ENCODE measurements at regions not wholly inside any gene's neighbourhood (a gene's known extent, or its start where the extent isn't known, plus 50 kb on each side); places are given as distances from the start of the nearest gene placed in this dataset.

- DNase-seq (no peak), ATAC-seq (ENCODE audit: low FRiP score in 2 of 2) (no peak)
- no peak overlapping the region for H3K4me3 ChIP-seq
- H3K9me3 ChIP-seq: no peaks in the 10 kb centered on the region
- TF ChIP-seq POLR2AphosphoS5 (IDR thresholded peaks at IDR 0.05): no peak
- no peak for TF ChIP-seq POLR2A (IDR thresholded peaks at IDR 0.05)
- no peak for TF ChIP-seq CTCF (IDR thresholded peaks at IDR 0.05)
- no peak for TF ChIP-seq EP300 (IDR thresholded peaks at IDR 0.05)
- no peaks in the 10 kb centered on the region for H3K36me3 ChIP-seq
- H3K4me1 ChIP-seq: no peaks in the 10 kb centered on the region
- no peaks in the 10 kb centered on the region for H3K27me3 ChIP-seq
- H3K27ac ChIP-seq: no peak overlapping the region
- 75 to 84% methylated on average over 1 of the region's 1 CpG for WGBS, 2 donors
Observed at GRCh38 chr3:30945291-30945690, 50.8 kb upstream of the GADL1 start.

GRCh38 chr3:30948426-30948825 is 54.0 kb upstream of the GADL1 start:
- no peaks in the 10 kb centered on the region for H3K4me1 ChIP-seq
- 48 to 82% methylated on average over 1 of the region's 1 CpG for WGBS, 2 donors
- no peak overlapping the region for H3K27ac ChIP-seq
- DNase-seq: no peak
- TF ChIP-seq POLR2A (IDR thresholded peaks at IDR 0.05): no peak
- TF ChIP-seq CTCF (IDR thresholded peaks at IDR 0.05): no peak
- TF ChIP-seq EP300 (IDR thresholded peaks at IDR 0.05): no peak
- TF ChIP-seq POLR2AphosphoS5 (IDR thresholded peaks at IDR 0.05): no peak
- no peak overlapping the region for H3K4me3 ChIP-seq
- no peaks in the 10 kb centered on the region for H3K9me3 ChIP-seq
- no peaks in the 10 kb centered on the region for H3K36me3 ChIP-seq
- ATAC-seq (ENCODE audit: low FRiP score in 2 of 2): no peak
- no peaks in the 10 kb centered on the region for H3K27me3 ChIP-seq

GRCh38 chr3:30951826-30952225 is 57.4 kb upstream of the GADL1 start:
- DNase-seq (no peak), ATAC-seq (ENCODE audit: low FRiP score in 2 of 2) (no peak)
- Histone ChIP-seq H3K27ac (no peak overlapping the region), H3K4me3 (no peak overlapping the region), H3K27me3 (no peaks in the 10 kb centered on the region), H3K9me3 (no peaks in the 10 kb centered on the region), H3K36me3 (no peaks in the 10 kb centered on the region), H3K4me1 (no peaks in the 10 kb centered on the region)
- TF ChIP-seq POLR2AphosphoS5 (IDR thresholded peaks at IDR 0.05) (no peak), CTCF (IDR thresholded peaks at IDR 0.05) (no peak), POLR2A (IDR thresholded peaks at IDR 0.05) (no peak), EP300 (IDR thresholded peaks at IDR 0.05) (no peak)
- 75 to 84% methylated on average over 2 of the region's 2 CpGs for WGBS, 2 donors

GRCh38 chr3:30952786-30953185 is 58.3 kb upstream of the GADL1 start:
- no peaks in the 10 kb centered on the region for H3K36me3 ChIP-seq
- DNase-seq: no peak
- no peak for TF ChIP-seq CTCF (IDR thresholded peaks at IDR 0.05)

GRCh38 chr3:30954426-30954825 is 60.0 kb upstream of the GADL1 start:
- TF ChIP-seq POLR2A (IDR thresholded peaks at IDR 0.05): no peak
- WGBS, 2 donors: 86% methylated on average over 1 of the region's 1 CpG
- peaks cover 0 to 8% (median 2%) of the 10 kb centered on the region in 4 donors for H3K9me3 ChIP-seq
- H3K27ac ChIP-seq: no peak overlapping the region
- H3K4me3 ChIP-seq: no peak overlapping the region
- H3K27me3 ChIP-seq: no peaks in the 10 kb centered on the region
- DNase-seq (no peak), ATAC-seq (ENCODE audit: low FRiP score in 2 of 2) (no peak)
- no peaks in the 10 kb centered on the region for H3K4me1 ChIP-seq
- no peaks in the 10 kb centered on the region for H3K36me3 ChIP-seq

More at GRCh38 chr3:30952786-30953185, 58.3 kb upstream of the GADL1 start:
- Histone ChIP-seq H3K27ac (no peak overlapping the region), H3K9me3 (no peaks in the 10 kb centered on the region), H3K27me3 (no peaks in the 10 kb centered on the region), H3K4me1 (no peaks in the 10 kb centered on the region), H3K4me3 (no peak overlapping the region)
- WGBS, 2 donors: 56 to 63% methylated on average over 3 of the region's 3 CpGs
- ATAC-seq (ENCODE audit: low FRiP score in 2 of 2): no peak
